GM18907 (cell line): ENCODE measurements at regions not wholly inside any gene's neighbourhood (a gene's known extent, or its start where the extent isn't known, plus 50 kb on each side); places are given as distances from the start of the nearest gene placed in this dataset.
"Not testable (repeated sequence)": the region's sequence is repeated elsewhere in the genome, so short reads cannot be mapped to it uniquely, and the experiment has no call there.

ENCODE experiments used
- ATAC-seq: cut with Tn5 transposase; IDR thresholded peaks from one replicate; pipeline ENCODE4 v1.9.1; 2021; ENCODE audit warnings: mild to moderate bottlenecking, moderate library complexity; ENCODE audit not compliant: unreplicated experiment

DNA sequence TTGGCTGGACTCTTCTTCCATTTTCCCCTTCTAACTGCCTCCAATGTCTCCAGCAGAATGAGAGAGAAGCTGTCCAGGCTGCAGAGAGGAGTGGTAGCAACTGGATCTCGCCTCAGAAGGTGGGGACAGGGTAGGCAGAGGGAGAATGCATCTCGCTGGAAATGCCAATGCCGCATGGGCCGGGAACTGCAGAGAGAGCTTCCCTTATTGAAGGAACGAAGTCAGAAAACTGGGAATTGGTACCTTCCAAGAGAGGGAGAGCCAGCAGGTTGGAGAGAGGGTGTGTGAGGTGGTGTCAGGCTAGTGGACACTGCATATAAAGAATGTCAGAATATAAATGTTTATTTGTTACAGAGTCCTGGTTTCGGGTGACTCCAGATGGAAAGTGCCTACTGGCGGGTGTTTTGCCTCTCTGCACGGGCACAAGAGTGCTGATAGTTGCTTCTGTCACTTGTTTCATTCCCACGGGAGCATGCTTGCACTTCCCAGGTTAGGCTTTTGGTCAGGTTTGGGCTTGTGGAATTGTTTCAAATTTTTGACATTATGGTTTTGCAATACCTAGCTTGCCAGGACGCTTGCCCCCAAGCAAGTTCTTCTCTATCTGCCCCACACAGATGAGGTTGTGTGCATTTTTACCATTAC, 156.8 kb upstream of the STS start:
- ATAC-seq, result no peak

DNA sequence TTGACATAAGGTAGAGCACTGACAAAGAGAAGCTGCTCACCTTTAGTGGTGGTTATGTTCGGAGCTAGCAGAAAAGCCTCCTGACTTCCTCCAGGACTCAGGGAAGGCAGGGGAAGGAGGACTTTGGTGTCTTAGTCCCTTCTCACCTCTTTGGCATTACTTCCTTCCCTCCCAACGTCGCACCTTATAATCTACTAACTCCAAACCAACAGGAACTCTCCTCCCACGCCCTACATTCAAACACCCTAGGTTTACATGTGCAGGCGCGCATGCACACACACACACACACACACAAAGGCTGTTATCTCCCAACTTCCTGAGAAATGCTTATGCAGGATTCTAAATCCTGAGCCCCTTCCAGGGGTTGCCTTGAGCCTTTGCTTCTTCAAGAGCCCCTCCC, 157.7 kb upstream of the STS start:
- no peak for ATAC-seq

DNA sequence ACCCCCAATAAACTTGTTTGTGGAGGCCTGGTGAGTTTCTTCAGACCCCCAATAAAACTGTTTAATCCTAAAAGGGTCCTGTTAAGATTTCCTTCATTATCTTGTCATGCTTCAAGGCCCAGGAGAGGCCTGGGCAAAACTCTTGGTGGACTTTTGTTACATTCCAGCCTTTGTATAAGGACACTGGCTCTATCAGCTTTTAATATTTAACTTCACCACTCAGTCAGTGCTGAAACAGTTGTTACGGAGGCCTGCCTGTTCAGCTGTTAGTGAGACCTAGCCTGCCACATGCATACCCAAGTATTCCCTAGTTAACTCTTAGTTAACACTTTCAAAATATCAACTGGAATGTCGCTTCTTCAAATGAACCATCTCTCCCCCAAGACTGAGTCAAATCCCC, 158.8 kb upstream of the STS start:
- ATAC-seq, result not testable (repeated sequence)

DNA sequence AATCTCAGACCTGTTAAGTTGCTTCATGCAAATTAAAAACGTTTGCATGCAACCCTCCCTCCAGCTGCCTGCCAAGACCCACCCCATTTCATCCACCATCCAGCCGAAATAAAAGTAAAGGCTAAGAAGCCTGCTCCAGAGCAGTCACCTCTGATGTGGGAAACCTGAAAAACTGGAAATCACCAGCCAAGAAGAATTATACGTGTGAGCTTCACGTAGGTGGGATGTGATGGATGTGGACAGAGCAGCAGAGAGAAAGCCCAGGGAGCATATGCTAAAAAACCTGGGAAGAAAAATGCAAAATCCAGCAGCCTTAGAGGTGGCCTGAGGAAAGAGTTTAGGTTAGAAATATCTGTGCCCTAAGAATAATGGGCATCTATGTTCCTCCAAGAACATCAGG, 160.6 kb upstream of the STS start:
- no peak for ATAC-seq

DNA sequence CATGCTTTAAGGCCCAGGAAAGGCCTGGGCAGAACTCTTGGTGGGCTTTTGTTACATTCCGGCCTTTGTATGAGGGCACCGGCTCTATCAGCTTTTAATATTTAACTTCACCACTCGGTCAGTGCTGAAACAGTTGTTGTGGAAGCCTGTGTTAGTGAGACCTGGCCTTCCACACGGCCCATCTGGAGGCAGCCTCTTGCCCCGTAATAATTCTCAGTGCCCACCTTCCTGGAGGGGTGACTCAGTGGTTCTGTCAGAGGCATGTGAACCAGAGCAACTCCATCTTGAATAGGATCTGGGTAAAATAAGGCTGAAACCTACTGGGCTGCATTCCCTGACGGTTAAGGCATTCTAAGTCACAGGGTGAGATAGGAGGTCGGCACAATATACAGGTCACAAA, 162.0 kb upstream of the STS start:
- no peak for ATAC-seq

DNA sequence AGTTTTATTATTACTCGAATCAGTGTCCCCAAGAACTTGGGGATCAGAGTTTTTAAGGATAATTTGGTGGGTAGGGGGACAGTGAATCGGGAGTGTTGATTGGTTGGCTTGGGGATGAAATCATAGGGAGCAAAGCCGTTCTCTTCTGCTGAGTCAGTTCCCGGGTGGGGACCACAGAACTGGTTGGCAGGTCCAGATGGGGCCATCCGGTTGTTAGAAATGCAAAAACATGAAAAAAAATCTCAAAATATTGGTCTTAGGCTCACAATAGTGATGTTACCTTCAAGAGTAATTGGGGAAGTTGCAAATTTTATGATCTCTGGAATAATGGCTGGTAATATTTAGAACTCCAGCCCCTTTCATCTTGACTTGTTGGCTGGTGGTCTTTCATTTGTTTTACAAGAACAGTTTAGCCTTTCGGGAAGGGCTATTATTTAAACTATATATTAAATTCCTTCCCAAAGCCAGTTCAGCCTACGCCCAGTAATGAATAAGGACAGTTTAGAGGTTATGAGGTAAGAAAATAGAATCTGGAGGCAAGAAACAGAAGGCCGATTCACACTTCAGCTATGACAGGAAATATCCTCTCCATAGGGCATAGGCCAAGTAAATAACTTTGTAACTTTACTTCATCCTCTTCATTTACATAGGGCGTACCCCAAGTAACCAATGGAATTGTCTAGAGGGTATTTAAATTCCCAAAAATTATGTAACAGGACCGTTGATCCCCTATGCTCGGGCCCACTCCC, 164.1 kb upstream of the STS start:
- no peak for ATAC-seq

DNA sequence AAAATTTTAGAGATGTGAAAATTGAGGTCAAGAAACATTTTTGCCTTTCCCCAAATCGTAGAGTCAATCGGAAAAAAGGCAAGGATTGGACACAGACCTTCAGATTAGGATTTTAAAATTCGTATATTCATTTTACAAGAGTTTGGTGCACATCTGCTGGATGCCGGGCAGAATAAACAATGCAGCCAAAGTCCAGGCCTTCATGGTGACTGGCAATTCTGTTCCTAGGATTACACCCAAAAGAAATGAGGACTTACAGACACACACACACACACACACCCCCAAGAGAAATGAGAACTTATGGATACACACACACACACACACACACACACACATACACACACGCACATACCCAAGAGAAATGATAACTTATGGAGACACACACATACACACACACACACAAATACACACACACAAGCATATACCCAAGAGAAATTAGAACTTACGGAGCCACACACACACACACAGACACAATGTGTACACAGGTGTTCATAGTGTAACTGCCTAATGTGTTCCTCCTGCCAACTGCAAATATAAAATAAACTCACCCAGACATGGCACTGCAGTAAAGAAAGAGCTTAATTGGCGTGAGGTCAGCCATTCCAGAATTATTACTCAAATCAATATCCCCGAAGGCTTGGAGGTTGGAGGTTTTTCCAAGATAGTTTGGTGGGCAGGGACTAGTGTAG, 165.7 kb upstream of the STS start:
- no peak for ATAC-seq

DNA sequence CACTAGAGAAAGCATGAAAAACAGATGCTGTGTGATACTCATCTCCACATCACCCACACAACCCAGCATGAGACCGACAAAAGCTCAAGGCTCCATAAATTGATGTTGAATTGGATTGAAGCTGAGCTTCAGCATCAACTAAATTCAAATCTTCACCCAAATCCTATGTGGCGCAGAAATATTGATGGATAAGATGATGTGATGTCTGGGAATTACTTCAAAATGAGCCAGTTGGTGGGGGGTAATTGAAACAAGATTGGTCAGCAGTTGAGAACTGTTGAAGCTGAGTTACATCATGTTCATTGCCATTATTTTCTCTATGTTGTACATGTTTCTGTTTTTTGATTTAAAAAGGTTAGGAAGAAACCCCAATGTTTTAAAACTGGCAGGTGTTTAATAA, 166.5 kb upstream of the STS start:
- no peak for ATAC-seq

DNA sequence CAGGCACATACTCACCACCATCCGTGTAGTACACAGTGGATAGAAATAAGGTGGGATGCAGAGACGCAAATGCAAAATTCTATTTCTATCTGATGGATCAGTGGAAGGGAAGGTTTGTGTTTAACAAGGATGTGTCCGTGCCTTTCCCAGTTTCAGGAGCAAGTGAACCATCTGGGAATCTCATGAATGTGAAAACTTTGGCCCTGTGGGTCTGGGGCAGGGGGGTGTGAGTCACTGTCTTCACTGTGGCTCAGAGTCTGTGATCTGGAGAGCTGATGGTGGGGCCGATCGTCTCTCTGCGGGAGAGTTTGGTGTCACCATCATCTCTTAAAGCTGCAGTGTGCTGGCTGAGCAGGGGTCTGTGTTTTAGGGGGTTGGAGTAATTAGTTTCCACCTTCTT, 179.3 kb upstream of the STS start:
- no peak for ATAC-seq

DNA sequence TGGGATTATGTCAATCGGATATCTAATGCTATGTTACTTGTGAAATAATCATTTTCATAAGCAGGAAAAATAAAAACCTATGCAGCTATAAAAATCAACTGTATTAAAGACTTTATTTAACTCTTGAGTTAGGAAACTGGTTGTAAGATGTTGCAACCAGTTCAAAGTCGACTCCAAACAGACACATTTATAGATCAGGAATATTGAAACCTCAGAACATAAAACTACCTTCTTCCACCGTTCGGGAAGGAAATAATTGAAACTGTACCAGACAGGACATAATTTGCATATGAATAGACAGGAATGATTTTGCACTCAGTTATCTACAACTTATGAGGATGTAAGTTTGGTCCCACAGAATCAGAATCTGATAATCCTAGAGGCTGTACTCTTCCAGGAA, 181.8 kb upstream of the STS start:
- ATAC-seq, result no peak

DNA sequence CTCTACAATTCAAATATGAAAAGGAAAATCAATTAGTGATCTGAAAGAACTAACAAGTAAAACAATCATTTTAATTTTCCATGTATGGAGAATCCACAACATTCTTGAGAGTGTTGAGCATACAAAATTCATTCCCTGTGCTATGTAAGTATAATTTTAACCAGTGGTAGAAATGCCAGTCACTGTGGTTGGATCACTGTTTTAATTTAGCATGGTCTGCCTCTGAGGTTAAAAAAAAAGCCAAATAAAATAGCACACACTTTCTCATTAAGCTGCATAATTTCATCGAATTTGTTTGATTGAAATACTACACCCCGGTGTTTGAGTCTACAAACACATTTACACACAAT, 185.5 kb upstream of the STS start:
- ATAC-seq, result no peak

DNA sequence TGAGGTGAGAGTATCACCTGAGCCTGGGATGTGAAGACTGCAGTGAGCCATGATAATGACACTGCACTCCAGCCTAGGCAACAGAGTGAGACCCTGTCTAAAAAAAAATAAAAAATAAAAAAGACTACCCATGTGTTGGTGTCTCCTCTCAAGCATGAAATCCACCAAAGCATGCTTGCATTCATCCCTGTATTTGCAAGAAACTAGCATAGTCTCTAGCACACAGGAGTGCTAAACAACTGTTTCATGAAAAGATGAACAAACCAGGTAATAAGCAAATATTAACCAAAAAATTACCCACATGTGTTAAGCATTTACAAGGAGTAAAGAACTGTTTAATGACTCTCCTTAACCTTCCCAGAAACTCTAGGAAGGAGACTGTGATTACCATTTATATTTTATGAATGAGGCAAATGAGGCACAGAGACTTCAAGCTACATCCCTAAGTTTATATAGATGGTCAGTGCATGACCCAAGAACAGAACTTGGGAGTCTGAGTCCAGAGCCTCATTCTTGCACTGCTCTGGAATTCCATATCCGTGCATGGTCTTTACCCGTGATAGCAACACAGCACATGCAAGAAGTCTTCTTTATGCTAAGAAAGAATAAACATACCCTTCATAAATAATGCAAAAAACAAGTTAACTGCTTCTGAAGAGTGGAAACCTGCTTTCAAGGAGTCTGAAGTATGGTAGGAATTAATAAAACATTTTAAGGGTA, 186.1 kb upstream of the STS start:
- ATAC-seq, result no peak

DNA sequence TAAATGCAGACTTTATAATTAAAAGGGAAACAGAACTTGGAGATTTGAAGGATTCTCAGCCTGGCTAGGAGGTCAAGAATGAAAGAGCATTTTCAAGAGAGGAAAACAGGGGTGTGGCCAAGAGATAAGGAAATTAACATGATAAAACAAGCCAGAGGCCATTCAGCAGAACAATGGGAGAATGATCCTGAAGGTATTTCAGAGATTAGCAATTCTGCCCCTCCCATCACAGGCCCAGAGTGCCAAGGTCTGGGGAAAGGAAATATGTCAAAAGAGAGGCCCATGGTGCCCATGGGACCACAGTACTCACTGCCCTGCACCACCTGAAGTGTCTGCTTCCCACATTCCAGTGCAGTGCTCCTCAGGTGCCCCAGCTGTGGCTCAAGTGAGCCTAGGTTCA, 188.5 kb upstream of the STS start:
- no peak for ATAC-seq

DNA sequence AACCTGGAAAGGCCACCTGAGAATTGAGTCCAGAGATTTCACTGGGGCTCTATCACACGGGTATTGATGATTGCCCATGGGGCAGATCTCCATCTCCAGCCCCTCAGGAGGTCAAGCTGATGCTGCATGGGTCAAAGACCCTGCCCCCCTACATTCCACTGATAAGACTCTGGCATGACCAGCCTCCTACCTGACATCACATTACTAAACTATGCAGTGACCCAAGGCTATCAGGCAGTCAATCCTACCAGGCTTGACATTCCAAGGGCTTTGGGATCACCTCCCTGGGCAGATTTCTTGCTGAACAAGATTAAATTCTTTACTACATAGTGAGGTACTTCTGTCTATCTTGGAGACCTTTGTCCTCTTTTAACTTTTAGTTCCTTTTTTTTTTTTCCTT, 192.7 kb upstream of the STS start:
- no peak for ATAC-seq

DNA sequence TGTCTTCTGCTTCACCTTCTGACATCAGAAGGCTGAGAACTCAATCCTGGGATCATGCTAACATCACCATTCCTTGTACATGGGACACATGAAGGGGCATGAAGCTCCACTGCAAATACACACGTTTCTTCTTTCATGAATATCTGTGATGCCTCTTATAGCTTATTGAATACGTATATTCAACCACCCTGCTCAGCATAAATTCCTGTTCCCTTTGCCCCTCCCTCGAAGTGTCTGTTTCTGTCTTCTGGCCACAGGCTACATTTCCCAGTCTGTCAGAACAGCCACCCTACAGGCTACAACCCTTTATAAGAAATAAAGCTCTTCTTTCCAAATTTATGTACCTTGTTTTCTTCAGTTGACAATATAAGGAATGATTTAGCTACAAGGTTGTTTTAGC, 201.3 kb upstream of the STS start:
- ATAC-seq, result no peak

DNA sequence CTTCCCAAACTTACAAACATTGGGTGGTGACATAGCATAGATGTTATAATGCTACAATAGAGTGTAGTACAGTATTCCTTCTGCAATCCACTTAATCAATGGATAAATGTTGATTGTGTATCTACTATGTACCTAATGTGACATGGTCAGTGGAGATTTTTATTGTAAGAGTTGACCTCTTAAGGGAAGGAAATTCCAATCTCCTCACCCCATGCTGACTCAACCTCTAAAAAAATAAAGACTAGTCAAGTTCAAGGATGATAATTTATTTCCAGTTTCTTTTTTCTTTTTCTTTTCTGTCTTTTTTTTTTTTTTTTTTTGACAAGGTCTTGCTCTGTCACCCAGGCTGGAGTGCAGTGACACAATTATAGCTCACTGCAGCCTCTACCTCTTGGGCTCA, 206.5 kb upstream of the STS start:
- ATAC-seq, result no peak

DNA sequence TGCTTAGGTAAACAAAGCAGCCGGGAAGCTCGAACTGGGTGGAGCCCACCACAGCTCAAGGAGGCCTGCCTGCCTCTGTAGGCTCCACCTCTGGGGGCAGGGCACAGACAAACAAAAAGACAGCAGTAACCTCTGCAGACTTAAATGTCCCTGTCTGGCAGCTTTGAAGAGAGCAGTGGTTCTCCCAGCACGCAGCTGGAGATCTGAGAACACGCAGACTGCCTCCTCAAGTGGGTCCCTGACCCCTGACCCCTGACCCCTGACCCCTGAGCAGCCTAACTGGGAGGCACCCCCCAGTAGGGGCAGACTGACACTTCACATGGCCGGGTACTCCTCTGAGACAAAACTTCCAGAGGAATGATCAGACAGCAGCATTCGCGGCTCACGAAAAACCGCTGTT, 214.6 kb upstream of the STS start:
- not testable (repeated sequence) for ATAC-seq

DNA sequence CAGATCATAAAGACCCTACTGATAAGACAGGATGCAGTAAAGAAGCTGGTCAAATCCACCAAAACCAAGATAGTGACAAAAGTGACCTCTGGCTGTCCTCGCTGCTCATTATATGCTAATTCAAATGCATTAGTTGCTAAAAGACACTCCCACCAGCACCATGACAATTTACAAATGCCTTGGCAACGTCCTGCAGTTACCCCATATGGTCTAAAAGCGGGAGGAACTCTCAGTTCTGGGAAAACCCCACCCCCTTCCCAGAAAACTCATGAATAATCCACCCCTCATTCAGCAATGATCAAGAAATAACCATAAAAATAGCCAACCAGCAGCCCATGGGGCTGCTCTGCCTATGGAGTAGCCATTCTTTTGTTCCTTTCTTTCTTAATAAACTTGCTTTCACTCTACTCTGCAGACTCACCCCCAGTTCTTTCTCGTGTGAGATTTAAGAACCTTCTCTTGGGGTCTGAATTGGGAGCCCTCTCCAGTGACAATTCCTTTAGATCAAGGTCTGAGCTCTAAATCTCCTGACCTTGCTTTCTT, 217.1 kb upstream of the STS start:
- ATAC-seq, result no peak

DNA sequence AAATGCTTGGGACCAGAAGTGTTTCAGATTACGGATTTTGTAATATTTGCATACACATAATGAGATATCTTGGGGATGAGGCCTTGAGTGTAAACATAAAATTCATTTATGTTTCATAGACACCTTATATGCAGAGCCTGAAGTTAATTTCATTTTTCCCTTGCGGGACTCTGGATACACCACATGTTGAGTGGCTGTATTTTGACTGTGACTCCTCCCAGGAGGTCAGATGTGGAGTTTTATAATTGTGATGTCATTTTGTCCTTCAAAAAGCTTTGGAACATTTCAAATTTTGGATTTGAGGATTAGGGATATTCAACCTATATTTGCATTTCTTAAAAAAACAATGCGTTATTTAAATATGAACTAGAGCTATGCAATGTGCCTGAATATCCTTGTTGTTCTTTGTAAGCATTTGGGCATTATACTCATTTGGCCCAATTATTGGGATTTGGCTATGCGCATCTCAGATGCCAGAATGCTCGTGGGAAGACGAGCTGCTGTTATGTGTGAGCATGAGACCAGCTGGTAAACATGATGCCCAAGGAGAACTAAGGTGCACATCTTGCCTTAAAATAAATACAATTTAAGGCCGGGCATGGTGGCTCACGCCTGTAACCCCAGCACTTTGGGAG, 223.0 kb upstream of the STS start:
- no peak for ATAC-seq

DNA sequence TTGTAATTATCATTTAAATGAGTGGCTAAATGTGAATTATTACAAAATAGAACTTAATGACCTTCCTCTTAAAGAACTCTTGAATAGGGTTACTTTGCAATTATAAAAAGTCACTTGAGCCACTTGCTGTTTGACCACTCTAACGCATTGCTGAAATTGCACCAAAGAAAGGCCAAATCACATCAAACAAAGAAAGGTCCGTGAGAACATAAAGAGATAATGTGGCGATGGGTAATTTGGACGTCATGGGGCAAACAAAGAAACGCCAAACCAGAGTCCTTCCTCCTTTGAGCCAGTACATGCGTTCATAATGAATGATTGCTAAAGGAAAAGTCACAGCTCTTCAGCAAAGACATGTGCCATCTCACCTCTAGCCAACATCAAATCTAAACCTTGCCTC, 229.8 kb upstream of the STS start:
- ATAC-seq, result no peak

DNA sequence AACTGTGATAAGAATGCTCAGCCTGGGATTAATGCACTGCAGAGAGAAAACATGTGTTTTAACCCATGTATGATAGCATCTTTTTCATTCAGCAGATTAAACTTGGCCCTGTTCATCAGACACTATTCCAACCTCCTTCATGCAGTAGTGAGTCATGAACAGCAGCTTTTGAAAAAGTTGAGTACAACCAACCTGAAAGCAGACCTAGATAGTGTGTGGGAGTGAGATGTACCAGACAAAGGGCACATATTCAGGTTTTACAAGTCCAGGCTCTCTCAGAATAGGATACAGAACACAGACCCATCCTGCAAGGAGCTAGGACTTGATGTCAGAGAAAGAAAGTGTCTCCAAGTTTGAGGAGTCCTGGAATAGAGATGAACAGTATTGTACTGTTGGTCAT, 237.3 kb upstream of the STS start:
- no peak for ATAC-seq
